HS-27A (cell line): ENCODE measurements at regions not wholly inside any gene's neighbourhood (a gene's known extent, or its start where the extent isn't known, plus 50 kb on each side); places are given as distances from the start of the nearest gene placed in this dataset.

Source experiments
- DNase-seq: peaks from one replicate; pipeline ENCODE4 v3.0.0-alpha.2; 2012; ENCODE audit warnings: low read depth, missing footprints

GRCh38 chr6:87847830-87848210 is 145.8 kb upstream of the AKIRIN2 start:
- DNase-seq: no peak

- DNase-seq: no peak
Measured at GRCh38 chr6:87847135-87847829, 145.2 kb upstream of the AKIRIN2 start.

GRCh38 chr6:87846434-87846833 is 144.4 kb upstream of the AKIRIN2 start:
- no peak for DNase-seq

GRCh38 chr6:87840324-87840723 is 138.3 kb upstream of the AKIRIN2 start:
- no peak for DNase-seq

- no peak for DNase-seq
Measured at GRCh38 chr6:87837876-87838275, 135.8 kb upstream of the AKIRIN2 start.

GRCh38 chr6:87837444-87837843 is 135.4 kb upstream of the AKIRIN2 start:
- no peak for DNase-seq

GRCh38 chr6:87832025-87832825 is 130.2 kb upstream of the AKIRIN2 start:
- DNase-seq: no peak

- DNase-seq: no peak
Measured at GRCh38 chr6:87830907-87831306, 128.9 kb upstream of the AKIRIN2 start.

GRCh38 chr6:87829622-87830121 is 127.6 kb upstream of the AKIRIN2 start:
- no peak for DNase-seq

- DNase-seq: no peak
Measured at GRCh38 chr6:87828044-87828443, 126.0 kb upstream of the AKIRIN2 start.

- no peak for DNase-seq
Measured at GRCh38 chr6:87827346-87827745, 125.3 kb upstream of the AKIRIN2 start.

- DNase-seq: no peak
Measured at GRCh38 chr6:87826424-87826823, 124.4 kb upstream of the AKIRIN2 start.

GRCh38 chr6:87825821-87826221 is 123.8 kb upstream of the AKIRIN2 start:
- DNase-seq: no peak

- DNase-seq: no peak
Measured at GRCh38 chr6:87824958-87825491, 123.0 kb upstream of the AKIRIN2 start.

GRCh38 chr6:87822011-87822410 is 120.0 kb upstream of the AKIRIN2 start:
- DNase-seq: no peak

- no peak for DNase-seq
Measured at GRCh38 chr6:87820343-87820984, 118.4 kb upstream of the AKIRIN2 start.

- DNase-seq: no peak
Measured at GRCh38 chr6:87817183-87817582, 115.2 kb upstream of the AKIRIN2 start.

GRCh38 chr6:87815449-87815848 is 113.4 kb upstream of the AKIRIN2 start:
- no peak for DNase-seq

- DNase-seq: peak; percentile 17
Measured at GRCh38 chr6:87808005-87808757, 106.1 kb upstream of the AKIRIN2 start.

GRCh38 chr6:87807475-87807874 is 105.4 kb upstream of the AKIRIN2 start:
- no peak for DNase-seq

- DNase-seq: no peak
Measured at GRCh38 chr6:87806635-87807034, 104.6 kb upstream of the AKIRIN2 start.

- no peak for DNase-seq
Measured at GRCh38 chr6:87806099-87806498, 104.1 kb upstream of the AKIRIN2 start.
